ENCODE measurements at regions not wholly inside any gene's neighbourhood (a gene's known extent, or its start where the extent isn't known, plus 50 kb on each side); places are given as distances from the start of the nearest gene placed in this dataset.

DNA sequence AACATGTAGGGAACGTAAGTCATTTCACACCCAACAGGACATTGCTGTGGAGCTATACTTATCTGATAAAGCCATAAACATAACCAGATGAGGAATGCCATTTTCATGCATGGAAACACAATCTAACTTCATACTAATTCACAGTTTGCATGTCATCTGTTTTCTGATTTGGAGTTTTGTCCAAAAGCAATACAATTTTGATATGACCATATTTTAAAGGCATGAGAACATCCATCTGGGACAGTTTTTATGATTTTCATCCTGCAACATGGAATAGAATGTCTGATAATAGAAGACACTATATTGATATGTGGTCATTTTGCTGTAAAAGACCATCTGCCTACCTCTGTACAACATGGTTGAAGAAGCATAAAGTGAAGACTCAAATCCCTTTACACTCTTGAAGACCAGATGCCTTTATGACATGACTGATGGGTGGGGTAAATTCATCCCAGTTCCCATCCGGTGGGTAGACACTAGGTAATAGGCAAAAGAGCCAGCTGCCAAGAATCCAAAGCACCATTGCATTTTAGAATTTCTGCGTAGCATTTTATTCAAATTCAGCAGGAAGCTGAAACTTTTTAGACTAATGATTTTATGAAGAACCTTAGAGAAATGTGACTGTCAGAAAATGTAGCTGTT is 309.8 kb downstream of the LMO7 start:
- DNase-seq (ENCODE audit: low spot score), result no peak
- in situ Hi-C loops (cut with MboI; ENCODE audit: low sequenced_read_pairs, unreplicated experiment), result no loop called here
- TF ChIP-seq, protein P1, sequence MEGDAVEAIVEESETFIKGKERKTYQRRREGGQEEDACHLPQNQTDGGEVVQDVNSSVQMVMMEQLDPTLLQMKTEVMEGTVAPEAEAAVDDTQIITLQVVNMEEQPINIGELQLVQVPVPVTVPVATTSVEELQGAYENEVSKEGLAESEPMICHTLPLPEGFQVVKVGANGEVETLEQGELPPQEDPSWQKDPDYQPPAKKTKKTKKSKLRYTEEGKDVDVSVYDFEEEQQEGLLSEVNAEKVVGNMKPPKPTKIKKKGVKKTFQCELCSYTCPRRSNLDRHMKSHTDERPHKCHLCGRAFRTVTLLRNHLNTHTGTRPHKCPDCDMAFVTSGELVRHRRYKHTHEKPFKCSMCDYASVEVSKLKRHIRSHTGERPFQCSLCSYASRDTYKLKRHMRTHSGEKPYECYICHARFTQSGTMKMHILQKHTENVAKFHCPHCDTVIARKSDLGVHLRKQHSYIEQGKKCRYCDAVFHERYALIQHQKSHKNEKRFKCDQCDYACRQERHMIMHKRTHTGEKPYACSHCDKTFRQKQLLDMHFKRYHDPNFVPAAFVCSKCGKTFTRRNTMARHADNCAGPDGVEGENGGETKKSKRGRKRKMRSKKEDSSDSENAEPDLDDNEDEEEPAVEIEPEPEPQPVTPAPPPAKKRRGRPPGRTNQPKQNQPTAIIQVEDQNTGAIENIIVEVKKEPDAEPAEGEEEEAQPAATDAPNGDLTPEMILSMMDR (IDR thresholded peaks at IDR 0.05; ENCODE audit: borderline replicate concordance, control extremely low read depth, extremely low read depth, insufficient read depth, missing control alignments), result no peak

DNA sequence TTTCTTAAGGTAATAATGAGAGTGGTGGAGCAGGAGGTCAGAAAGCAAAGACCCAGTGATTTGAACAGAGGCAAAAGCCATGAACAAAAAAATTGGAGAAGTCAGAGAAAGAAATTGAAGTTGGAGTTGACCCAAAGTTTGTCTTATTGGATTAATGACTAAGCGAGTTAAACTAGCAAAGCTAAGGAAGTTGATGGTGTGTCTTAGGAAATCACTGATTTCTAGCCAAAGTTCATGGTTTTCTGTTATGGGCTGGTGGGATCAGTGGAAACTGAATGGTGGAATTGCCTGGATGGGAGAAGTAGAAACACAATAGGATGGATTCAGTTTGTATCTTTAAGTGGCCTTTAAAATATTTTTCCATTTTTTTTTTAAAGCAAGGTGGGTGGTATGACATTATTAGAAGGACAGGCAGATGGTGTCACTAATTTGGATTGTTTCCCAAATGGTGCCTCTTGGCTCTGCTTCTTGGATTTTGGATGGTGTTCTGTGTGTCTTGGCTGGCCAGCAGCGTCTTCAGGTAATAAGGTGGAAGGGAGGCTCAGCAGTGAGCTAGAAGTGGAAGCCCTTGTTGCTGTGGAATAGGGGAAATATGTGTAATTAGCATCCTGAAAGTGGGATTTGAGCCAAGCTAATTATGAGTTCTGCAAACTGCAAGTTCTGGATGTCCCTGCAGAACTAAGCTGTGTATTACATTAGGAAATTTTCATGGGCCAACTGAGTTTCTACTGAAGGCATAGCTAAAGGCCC is 302.9 kb downstream of the LMO7 start:
- in situ Hi-C loops (cut with MboI; ENCODE audit: low sequenced_read_pairs, unreplicated experiment), result no loop called here
- DNase-seq (ENCODE audit: low spot score), result no peak
- TF ChIP-seq, protein P1 (IDR thresholded peaks at IDR 0.05; ENCODE audit: borderline replicate concordance, control extremely low read depth, extremely low read depth, insufficient read depth, missing control alignments), result no peak

DNA sequence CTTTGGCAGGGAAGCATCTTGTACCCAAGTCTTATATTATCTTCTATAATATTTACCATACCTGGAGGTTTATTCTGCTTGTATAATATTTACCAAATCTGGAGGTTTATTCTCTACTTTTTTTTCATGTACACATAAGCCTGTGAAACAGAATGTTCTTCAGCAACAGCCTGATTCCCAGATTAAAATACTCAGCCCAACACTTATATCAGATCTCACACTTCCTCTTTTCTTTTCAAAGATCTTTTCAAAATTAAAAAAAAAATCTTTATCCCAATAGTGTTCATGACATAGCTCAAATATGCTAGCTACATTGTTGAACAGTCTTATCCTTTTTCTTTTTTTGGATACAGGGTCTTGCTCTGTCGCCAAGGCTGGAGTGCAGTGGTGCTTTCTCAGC is 300.7 kb downstream of the LMO7 start:
- DNase-seq (ENCODE audit: low spot score), result no peak
- in situ Hi-C loops (cut with MboI; ENCODE audit: low sequenced_read_pairs, unreplicated experiment), result no loop called here
- TF ChIP-seq, protein P1 (IDR thresholded peaks at IDR 0.05; ENCODE audit: borderline replicate concordance, control extremely low read depth, extremely low read depth, insufficient read depth, missing control alignments), result no peak

DNA sequence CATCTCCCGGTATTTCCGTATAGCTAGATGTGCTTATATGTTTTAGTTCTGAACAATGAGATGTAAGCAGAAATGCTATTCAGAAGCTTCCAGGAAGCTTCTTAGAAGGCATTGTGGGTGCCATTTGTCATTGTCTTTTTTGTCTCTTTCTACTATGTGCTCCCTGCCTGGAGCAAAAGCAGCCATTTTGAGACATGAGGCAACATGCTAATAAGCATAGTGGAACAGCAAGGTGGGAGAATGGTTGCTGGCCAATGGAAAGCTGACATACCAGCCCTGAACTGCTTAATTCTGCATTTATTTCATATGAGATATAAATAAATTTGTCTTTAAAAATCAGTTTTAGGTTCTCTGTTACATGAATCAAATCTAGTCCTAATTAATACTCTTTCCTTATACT is 299.7 kb downstream of the LMO7 start:
- in situ Hi-C loops (cut with MboI; ENCODE audit: low sequenced_read_pairs, unreplicated experiment), result no loop called here
- TF ChIP-seq, protein P1 (IDR thresholded peaks at IDR 0.05; ENCODE audit: borderline replicate concordance, control extremely low read depth, extremely low read depth, insufficient read depth, missing control alignments), result no peak
- no peak for DNase-seq (ENCODE audit: low spot score)

DNA sequence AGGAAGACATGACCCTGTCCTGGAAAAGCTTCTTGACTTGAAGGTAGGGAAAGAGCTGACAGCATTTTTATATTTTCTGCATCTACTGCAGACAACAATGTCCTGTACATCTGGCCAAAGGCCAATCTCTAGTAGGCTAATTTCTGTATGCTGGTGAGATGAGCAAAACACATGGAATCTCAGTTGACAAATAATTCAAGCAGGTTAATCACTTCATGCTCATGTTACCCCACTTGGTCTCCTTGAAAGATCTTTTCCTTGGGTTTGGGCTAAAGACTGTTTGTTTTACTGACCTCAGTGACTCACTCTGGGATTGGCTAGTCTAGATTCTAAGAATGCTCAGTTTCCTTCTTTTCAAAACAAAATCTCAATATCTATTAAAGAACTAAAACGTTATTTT is 298.8 kb downstream of the LMO7 start:
- in situ Hi-C loops (cut with MboI; ENCODE audit: low sequenced_read_pairs, unreplicated experiment), result no loop called here
- TF ChIP-seq, protein P1 (IDR thresholded peaks at IDR 0.05; ENCODE audit: borderline replicate concordance, control extremely low read depth, extremely low read depth, insufficient read depth, missing control alignments), result no peak
- no peak for DNase-seq (ENCODE audit: low spot score)

DNA sequence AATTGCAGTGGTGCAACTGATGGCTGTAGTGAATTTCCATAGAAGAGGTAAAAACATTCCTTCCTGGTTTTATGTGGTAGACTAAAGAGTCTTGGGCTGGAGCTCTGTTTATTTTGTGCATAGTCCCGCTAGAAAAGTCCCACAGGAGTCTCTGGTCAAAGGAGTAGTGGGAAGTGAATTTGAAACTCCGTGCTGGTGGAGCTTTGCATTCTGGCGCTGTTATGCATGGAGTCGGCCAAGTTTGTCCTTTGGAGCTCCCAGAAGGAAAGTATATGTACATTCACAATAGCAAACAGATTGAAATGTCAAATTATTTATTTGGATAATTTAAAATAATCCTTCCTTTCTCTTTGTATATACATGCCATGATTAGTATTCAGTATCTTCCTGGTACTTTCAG is 296.5 kb downstream of the LMO7 start:
- in situ Hi-C loops (cut with MboI; ENCODE audit: low sequenced_read_pairs, unreplicated experiment), result no loop called here

More for the DNA sequence above, 296.5 kb downstream of the LMO7 start:
- TF ChIP-seq, protein P1 (IDR thresholded peaks at IDR 0.05; ENCODE audit: borderline replicate concordance, control extremely low read depth, extremely low read depth, insufficient read depth, missing control alignments), result no peak
- DNase-seq (ENCODE audit: low spot score), result no peak

Measured in GM13976 (cell line).